Ovary (tissue), 3 donors: ENCODE measurements at regions not wholly inside any gene's neighbourhood (a gene's known extent, or its start where the extent isn't known, plus 50 kb on each side); places are given as distances from the start of the nearest gene placed in this dataset.

Source experiments
- POLR2A ChIP-seq: fragments of 450-650 bp; IDR thresholded peaks from one replicate; pipeline ENCODE4 v1.6.1; 2017; ENCODE audit warnings: antibody characterized with exemption, mild to moderate bottlenecking, moderate library complexity
- TF ChIP-seq, protein P1 (sequence below), 3 donors: fragments of 450-650 bp in 2 of 3; fragments of 200-600 bp in 1 of 3; IDR thresholded peaks; one replicate each; pipeline versions ENCODE4 v1.5.1 to v1.8.0; 2016 to 2022; ENCODE audit warnings: antibody characterized with exemption in 3 of 3, mild to moderate bottlenecking in 1 of 3
- donor health status: DM: no; HTN: no; CAD: no.

DNA sequence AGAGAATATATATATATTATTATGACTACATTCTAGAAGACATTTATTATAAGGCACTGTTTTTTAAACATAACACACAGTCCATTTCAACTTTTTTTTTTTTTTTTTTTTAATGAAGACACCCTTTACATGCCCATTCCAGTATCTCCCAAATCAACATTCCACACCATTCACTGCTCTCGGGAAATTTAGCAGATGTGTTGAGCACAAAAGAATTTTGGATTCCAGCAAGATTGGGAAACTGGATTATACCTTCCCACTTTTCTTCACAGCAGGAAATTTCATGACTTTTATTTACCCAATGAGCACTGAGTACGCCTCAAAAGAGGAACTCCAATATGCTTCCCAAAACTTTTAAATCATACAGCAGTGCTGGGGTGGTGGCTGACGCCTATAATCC, 333.6 kb upstream of the DAB2 start:
- TF ChIP-seq, protein P1, sequence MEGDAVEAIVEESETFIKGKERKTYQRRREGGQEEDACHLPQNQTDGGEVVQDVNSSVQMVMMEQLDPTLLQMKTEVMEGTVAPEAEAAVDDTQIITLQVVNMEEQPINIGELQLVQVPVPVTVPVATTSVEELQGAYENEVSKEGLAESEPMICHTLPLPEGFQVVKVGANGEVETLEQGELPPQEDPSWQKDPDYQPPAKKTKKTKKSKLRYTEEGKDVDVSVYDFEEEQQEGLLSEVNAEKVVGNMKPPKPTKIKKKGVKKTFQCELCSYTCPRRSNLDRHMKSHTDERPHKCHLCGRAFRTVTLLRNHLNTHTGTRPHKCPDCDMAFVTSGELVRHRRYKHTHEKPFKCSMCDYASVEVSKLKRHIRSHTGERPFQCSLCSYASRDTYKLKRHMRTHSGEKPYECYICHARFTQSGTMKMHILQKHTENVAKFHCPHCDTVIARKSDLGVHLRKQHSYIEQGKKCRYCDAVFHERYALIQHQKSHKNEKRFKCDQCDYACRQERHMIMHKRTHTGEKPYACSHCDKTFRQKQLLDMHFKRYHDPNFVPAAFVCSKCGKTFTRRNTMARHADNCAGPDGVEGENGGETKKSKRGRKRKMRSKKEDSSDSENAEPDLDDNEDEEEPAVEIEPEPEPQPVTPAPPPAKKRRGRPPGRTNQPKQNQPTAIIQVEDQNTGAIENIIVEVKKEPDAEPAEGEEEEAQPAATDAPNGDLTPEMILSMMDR (IDR thresholded peaks at IDR 0.05): no peak
- no peak for TF ChIP-seq POLR2A
